ENCODE measurements at regions not wholly inside any gene's neighbourhood (a gene's known extent, or its start where the extent isn't known, plus 50 kb on each side); places are given as distances from the start of the nearest gene placed in this dataset.

- 94% methylated on average over 4 of the region's 4 CpGs; no CpG with 5 or more reads in 1 of the 2 experiments for WGBS, 2 experiments (ENCODE audit: extremely low coverage in 1 of 2, insufficient coverage in 1 of 2, insufficient read length in 1 of 2, insufficient replicate concordance in 2 of 2, low coverage in 1 of 2, low lambda C conversion rate in 2 of 2, missing lambda C conversion rate in 1 of 2)
- Histone ChIP-seq H3K36me3 (ENCODE audit: control insufficient read depth in 2 of 4, insufficient read depth in 4 of 4, low read length in 3 of 4) (no peaks in the 10 kb centered on the region), H3K4ac (replicated peaks; ENCODE audit: insufficient read length, low read depth, low read length) (no peak overlapping the region), H2AFZ (ENCODE audit: low read length) (no peak overlapping the region), H3K23ac (ENCODE audit: insufficient read length) (no peak overlapping the region), H3K79me2 (ENCODE audit: control insufficient read depth in 1 of 2, insufficient read depth in 2 of 2, low read length in 2 of 2) (no peaks in the 10 kb centered on the region), H4K5ac (ENCODE audit: insufficient read length, low read depth, low read length) (no peak overlapping the region), H3K27ac (ENCODE audit: low read depth, low read length) (no peak overlapping the region), H3K9ac (replicated peaks in 1 of 4; ENCODE audit: extremely low read depth in 1 of 4, low read depth in 3 of 4, low read length in 3 of 4) (no peak overlapping the region), H3K4me3 (ENCODE audit: extremely low read depth in 1 of 4, insufficient read depth in 2 of 4, low read depth in 3 of 4, low read length in 4 of 4) (no peak overlapping the region), H3K18ac (ENCODE audit: extremely low read depth, low read length) (no peak overlapping the region), H2AK5ac (ENCODE audit: low read depth, low read length) (no peak overlapping the region), H3K27me3 (replicated peaks in 1 of 4; ENCODE audit: control insufficient read depth in 3 of 4, extremely low read depth in 1 of 4, insufficient read depth in 3 of 4, low read length in 3 of 4) (no peaks in the 10 kb centered on the region), H3K79me1 (ENCODE audit: low read depth, low read length) (no peaks in the 10 kb centered on the region), H3K23me2 (ENCODE audit: low read depth, low read length) (no peaks in the 10 kb centered on the region), H3K9me3 (ENCODE audit: insufficient read depth in 2 of 2, low read depth in 1 of 2, low read length in 1 of 2) (no peaks in the 10 kb centered on the region), H2BK15ac (ENCODE audit: low read length) (no peak overlapping the region), H2BK12ac (ENCODE audit: low read depth, low read length) (no peak overlapping the region), H2BK5ac (ENCODE audit: low read depth, low read length) (no peak overlapping the region), H4K91ac (replicated peaks; ENCODE audit: insufficient read length, low read length) (no peak overlapping the region), H4K8ac (ENCODE audit: extremely low read depth, insufficient read depth, low read length) (no peak overlapping the region), H4K20me1 (replicated peaks in 1 of 2; ENCODE audit: control insufficient read depth in 1 of 2, insufficient read depth in 2 of 2, low read length in 2 of 2) (no peaks in the 10 kb centered on the region), H2BK20ac (ENCODE audit: low read length) (no peak overlapping the region), H3K4me1 (replicated peaks in 1 of 4; ENCODE audit: control insufficient read depth in 3 of 4, insufficient read depth in 4 of 4, low read length in 3 of 4) (peaks cover 0 to 3% (median under 1%) of the 10 kb centered on the region in 4 experiments; a peak in 2 of 7 replicates), H3K56ac (replicated peaks; ENCODE audit: insufficient read length, low read depth, low read length) (no peak overlapping the region), H3K4me2 (ENCODE audit: insufficient read depth in 1 of 2, low read depth in 2 of 2, low read length in 2 of 2) (no peak overlapping the region), H2BK120ac (replicated peaks; ENCODE audit: low read depth, low read length) (no peak overlapping the region), H3K14ac (ENCODE audit: insufficient read length) (no peak overlapping the region)
- FAIRE-seq (no peak), DNase-seq (ENCODE audit: low read depth in 1 of 2, low spot score in 2 of 2) (no peak)
- ChIA-PET POLR2A (ENCODE audit: partially characterized antibody) (no interaction called here), CTCF (ENCODE audit: partially characterized antibody) (no interaction called here)
- TF ChIP-seq SP1 (IDR thresholded peaks at IDR 0.05; ENCODE audit: low read depth, low read length) (no peak), E2F6 (IDR thresholded peaks at IDR 0.05) (no peak), TAF7 (optimal IDR thresholded peaks at IDR 0.05; ENCODE audit: borderline replicate concordance, low read depth, low read length) (no peak), RBBP5 (IDR thresholded peaks at IDR 0.05; ENCODE audit: borderline replicate concordance, low read depth, low read length) (no peak)
Observed at GRCh38 chr13:104008075-104008474, 941.9 kb upstream of the SLC10A2 start.
